Activated naive CD8-positive, alpha-beta T cell (primary cell): ENCODE measurements at regions not wholly inside any gene's neighbourhood (a gene's known extent, or its start where the extent isn't known, plus 50 kb on each side); places are given as distances from the start of the nearest gene placed in this dataset.

Source experiments
- H3K27ac Mint-ChIP-seq: one replicate; pipeline ENCODE4 v1.8.0; 2021; ENCODE audit warnings: mixed read lengths
- H3K27me3 Mint-ChIP-seq: one replicate; pipeline ENCODE4 v1.8.0; 2021; ENCODE audit warnings: mixed read lengths
- H3K36me3 Mint-ChIP-seq: one replicate; pipeline ENCODE4 v1.8.0; 2021; ENCODE audit warnings: mixed read lengths
- H3K4me1 Mint-ChIP-seq: one replicate; pipeline ENCODE4 v1.8.0; 2021; ENCODE audit warnings: low read depth, mixed read lengths
- H3K4me3 Mint-ChIP-seq: one replicate; pipeline ENCODE4 v1.8.0; 2021; ENCODE audit warnings: mild to moderate bottlenecking, mixed read lengths
- H3K9me3 Mint-ChIP-seq: one replicate; pipeline ENCODE4 v1.8.0; 2021; ENCODE audit warnings: low read depth, mixed read lengths

- Mint-ChIP-seq H3K9me3 (no peaks in the 10 kb centered on the region), H3K27me3 (peaks cover 4% of the 10 kb centered on the region), H3K27ac (no peak overlapping the region), H3K4me1 (no peaks in the 10 kb centered on the region), H3K4me3 (no peak overlapping the region), H3K36me3 (no peaks in the 10 kb centered on the region)
Measured at GRCh38 chr18:10402871-10403559, 51.4 kb upstream of the APCDD1 start.

GRCh38 chr18:10403708-10404107 lies 50.7 kb upstream of the APCDD1 start:
- Mint-ChIP-seq H3K27me3 (peaks cover 4% of the 10 kb centered on the region), H3K9me3 (no peaks in the 10 kb centered on the region), H3K4me3 (no peak overlapping the region), H3K36me3 (no peaks in the 10 kb centered on the region), H3K4me1 (no peaks in the 10 kb centered on the region), H3K27ac (no peak overlapping the region)

- no peaks in the 10 kb centered on the region for H3K4me1 Mint-ChIP-seq
- H3K4me3 Mint-ChIP-seq: no peak overlapping the region
- no peaks in the 10 kb centered on the region for H3K9me3 Mint-ChIP-seq
- H3K36me3 Mint-ChIP-seq: no peaks in the 10 kb centered on the region
- peaks cover 4% of the 10 kb centered on the region for H3K27me3 Mint-ChIP-seq
- H3K27ac Mint-ChIP-seq: no peak overlapping the region
Measured at GRCh38 chr18:10404168-10404567, 50.3 kb upstream of the APCDD1 start.
